Smooth muscle cell (in vitro differentiated cells): ENCODE measurements at regions not wholly inside any gene's neighbourhood (a gene's known extent, or its start where the extent isn't known, plus 50 kb on each side); places are given as distances from the start of the nearest gene placed in this dataset.

Source experiments
- DNase-seq: peaks from one replicate; lab custom pipeline; 2025; ENCODE audit not compliant: unreplicated experiment; lab: John Stamatoyannopoulos, UW
- H2AFZ ChIP-seq: fragments of 200-600 bp; sonication (generic); 2 replicates; pipeline ENCODE4 v1.6.0; 2016; ENCODE audit warnings: antibody characterized with exemption, low read depth, mild to moderate bottlenecking
- H3F3A ChIP-seq: fragments of 200-600 bp; sonication (generic); 2 replicates; pipeline ENCODE4 v1.6.0; 2017; ENCODE audit warnings: antibody characterized with exemption, low read depth
- H3K27ac ChIP-seq: fragments of 200-600 bp; sonication (generic); 2 replicates; pipeline ENCODE4 v1.5.1; 2016; ENCODE audit warnings: low read depth, mild to moderate bottlenecking
- H3K27me3 ChIP-seq: fragments of 200-600 bp; sonication (generic); 2 replicates; pipeline ENCODE4 v1.6.1; 2016; ENCODE audit warnings: low read depth, mild to moderate bottlenecking
- H3K36me3 ChIP-seq: fragments of 200-600 bp; sonication (generic); 2 replicates; pipeline ENCODE4 v1.5.1; 2016; ENCODE audit warnings: low read depth
- H3K4me1 ChIP-seq: fragments of 200-600 bp; sonication (generic); 2 replicates; pipeline ENCODE4 v1.5.1; 2016; ENCODE audit warnings: low read depth
- H3K4me2 ChIP-seq: fragments of 200-600 bp; sonication (generic); 2 replicates; pipeline ENCODE4 v1.6.0; 2016; ENCODE audit warnings: mild to moderate bottlenecking
- H3K4me3 ChIP-seq: fragments of 200-600 bp; sonication (generic); 2 replicates; pipeline ENCODE4 v1.5.1; 2016; ENCODE audit warnings: mild to moderate bottlenecking
- H3K79me2 ChIP-seq: fragments of 200-600 bp; sonication (generic); 2 replicates; pipeline ENCODE4 v1.6.0; 2016; ENCODE audit warnings: low read depth, mild to moderate bottlenecking
- H3K9ac ChIP-seq: fragments of 200-600 bp; sonication (generic); 2 replicates; pipeline ENCODE4 v1.6.0; 2016; ENCODE audit warnings: low read depth
- H3K9me3 ChIP-seq: fragments of 200-600 bp; sonication (generic); replicated peaks from 2 replicates; pipeline ENCODE4 v1.5.1; 2016; ENCODE audit warnings: low read depth
- H4K20me1 ChIP-seq: fragments of 200-600 bp; sonication (generic); 2 replicates; pipeline ENCODE4 v1.6.0; 2016; ENCODE audit warnings: low read depth
- WGBS: methylation state at CpG from one replicate; pipeline ENCODE4 v1.1.7; 2016; ENCODE audit warnings: low lambda C conversion rate; 5-methylcytosine and 5-hydroxymethylcytosine counted together
- TF ChIP-seq, protein P1 (sequence below): fragments of 200-600 bp; sonication (generic); IDR thresholded peaks from 2 replicates; pipeline ENCODE4 v1.5.1; 2017; ENCODE audit warnings: borderline replicate concordance, mild to moderate bottlenecking, antibody characterized with exemption; ENCODE audit not compliant: insufficient read depth, poor library complexity, severe bottlenecking

DNA sequence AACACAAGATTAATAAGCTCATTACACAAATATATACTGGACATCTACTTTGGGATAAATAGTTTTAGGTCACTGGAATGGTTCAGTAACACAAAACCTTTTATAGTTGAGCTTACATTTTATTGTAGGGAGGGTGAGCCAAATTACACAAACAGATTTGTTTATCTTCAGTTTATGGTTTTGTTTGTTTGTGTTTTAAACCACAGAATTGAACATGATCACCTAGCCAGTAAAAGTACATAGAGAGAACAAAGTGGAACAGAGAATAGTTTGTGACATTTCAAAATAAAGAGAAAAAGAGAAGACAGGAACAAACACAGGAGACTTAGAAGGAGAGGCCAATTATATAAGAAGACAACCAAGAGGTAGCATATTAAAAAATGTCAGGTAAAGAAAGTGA lies 1930.2 kb upstream of the PCDH20 start:
- Histone ChIP-seq H4K20me1 (no peaks in the 10 kb centered on the region), H3K4me3 (no peak overlapping the region), H2AFZ (no peak overlapping the region), H3K79me2 (no peaks in the 10 kb centered on the region), H3K36me3 (no peaks in the 10 kb centered on the region), H3K4me1 (no peaks in the 10 kb centered on the region), H3K27me3 (no peaks in the 10 kb centered on the region), H3K4me2 (no peak overlapping the region), H3K27ac (no peak overlapping the region), H3F3A (no peaks in the 10 kb centered on the region), H3K9ac (no peak overlapping the region), H3K9me3 (no peaks in the 10 kb centered on the region)
- TF ChIP-seq, protein P1, sequence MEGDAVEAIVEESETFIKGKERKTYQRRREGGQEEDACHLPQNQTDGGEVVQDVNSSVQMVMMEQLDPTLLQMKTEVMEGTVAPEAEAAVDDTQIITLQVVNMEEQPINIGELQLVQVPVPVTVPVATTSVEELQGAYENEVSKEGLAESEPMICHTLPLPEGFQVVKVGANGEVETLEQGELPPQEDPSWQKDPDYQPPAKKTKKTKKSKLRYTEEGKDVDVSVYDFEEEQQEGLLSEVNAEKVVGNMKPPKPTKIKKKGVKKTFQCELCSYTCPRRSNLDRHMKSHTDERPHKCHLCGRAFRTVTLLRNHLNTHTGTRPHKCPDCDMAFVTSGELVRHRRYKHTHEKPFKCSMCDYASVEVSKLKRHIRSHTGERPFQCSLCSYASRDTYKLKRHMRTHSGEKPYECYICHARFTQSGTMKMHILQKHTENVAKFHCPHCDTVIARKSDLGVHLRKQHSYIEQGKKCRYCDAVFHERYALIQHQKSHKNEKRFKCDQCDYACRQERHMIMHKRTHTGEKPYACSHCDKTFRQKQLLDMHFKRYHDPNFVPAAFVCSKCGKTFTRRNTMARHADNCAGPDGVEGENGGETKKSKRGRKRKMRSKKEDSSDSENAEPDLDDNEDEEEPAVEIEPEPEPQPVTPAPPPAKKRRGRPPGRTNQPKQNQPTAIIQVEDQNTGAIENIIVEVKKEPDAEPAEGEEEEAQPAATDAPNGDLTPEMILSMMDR: no peak
- DNase-seq: no peak

DNA sequence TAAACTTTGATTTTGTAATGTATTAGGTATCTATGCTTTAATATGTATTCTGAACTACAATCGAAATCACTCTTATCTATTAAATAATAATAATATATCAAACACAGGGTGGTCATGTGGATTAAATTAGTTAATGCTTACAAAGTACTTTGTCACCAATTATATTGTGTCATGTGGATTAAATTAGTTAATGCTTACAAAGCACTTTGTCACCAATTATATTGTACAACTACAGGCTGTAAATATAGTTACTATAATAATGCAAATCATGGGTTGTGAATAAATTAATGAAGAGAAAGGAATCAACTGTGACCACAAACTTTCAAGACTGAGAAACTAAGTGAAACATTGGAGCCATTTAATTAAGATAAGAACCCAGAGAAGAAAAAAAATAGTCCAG lies 1929.1 kb upstream of the PCDH20 start:
- H4K20me1 ChIP-seq: no peaks in the 10 kb centered on the region
- 69% methylated on average over 1 of the region's 1 CpG for WGBS
- H3K4me2 ChIP-seq: no peak overlapping the region
- TF ChIP-seq, protein P1: no peak
- no peaks in the 10 kb centered on the region for H3F3A ChIP-seq
- no peaks in the 10 kb centered on the region for H3K36me3 ChIP-seq
- no peak overlapping the region for H3K27ac ChIP-seq
- H3K9ac ChIP-seq: no peak overlapping the region
- H3K79me2 ChIP-seq: no peaks in the 10 kb centered on the region
- no peak for DNase-seq
- H3K4me3 ChIP-seq: no peak overlapping the region
- H3K27me3 ChIP-seq: no peaks in the 10 kb centered on the region
- no peaks in the 10 kb centered on the region for H3K9me3 ChIP-seq
- H3K4me1 ChIP-seq: no peaks in the 10 kb centered on the region
- no peak overlapping the region for H2AFZ ChIP-seq

DNA sequence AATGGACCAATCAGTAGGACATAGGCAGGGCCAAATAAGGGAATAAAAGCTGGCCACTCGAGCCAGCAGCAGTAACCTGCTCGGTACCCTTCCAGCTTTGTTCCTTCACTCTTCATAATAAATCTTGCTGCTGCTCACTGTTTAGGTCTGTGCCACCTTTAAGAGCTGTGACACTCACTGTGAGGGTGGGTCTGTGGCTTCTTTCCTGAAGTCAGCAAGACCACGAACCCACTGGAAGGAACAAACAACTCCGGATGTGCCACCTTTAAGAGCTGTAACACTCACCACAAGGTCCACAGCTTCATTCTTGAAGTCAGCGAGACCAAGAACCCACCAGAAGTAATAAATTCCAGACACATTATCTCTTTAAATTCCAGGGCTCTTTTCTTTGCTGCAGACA lies 1922.3 kb upstream of the PCDH20 start:
- Histone ChIP-seq H3K4me2 (no peak overlapping the region), H3F3A (no peaks in the 10 kb centered on the region), H3K27me3 (no peaks in the 10 kb centered on the region), H3K9me3 (no peaks in the 10 kb centered on the region), H4K20me1 (no peaks in the 10 kb centered on the region), H3K27ac (no peak overlapping the region), H2AFZ (no peak overlapping the region), H3K36me3 (no peaks in the 10 kb centered on the region), H3K4me1 (no peaks in the 10 kb centered on the region), H3K9ac (no peak overlapping the region), H3K4me3 (no peak overlapping the region), H3K79me2 (no peaks in the 10 kb centered on the region)
- TF ChIP-seq, protein P1: no peak
- DNase-seq: no peak
- WGBS: 66% methylated on average over 5 of the region's 5 CpGs

DNA sequence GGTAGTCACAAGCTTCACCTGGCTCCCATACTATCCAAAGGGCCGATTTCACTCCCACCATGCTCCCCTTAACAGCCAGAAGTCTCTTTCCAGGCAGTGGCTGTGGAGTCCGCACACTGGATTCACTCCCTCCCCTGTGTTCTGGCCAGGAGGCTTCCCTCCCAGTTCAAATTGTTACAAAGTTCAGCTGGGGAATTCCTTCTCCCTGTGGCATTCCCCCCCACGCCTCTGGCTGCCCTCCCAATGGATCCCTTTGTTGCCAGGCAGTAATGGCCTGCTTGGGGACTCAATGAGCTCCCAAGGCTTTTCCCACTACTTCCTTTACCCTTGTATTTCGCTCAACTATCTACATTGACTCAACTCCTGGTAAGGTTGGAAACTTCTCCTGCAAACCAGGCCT lies 1921.4 kb upstream of the PCDH20 start:
- no peak overlapping the region for H3K4me3 ChIP-seq
- no peak overlapping the region for H3K4me2 ChIP-seq
- no peaks in the 10 kb centered on the region for H3K9me3 ChIP-seq
- H3K4me1 ChIP-seq: no peaks in the 10 kb centered on the region
- H3K36me3 ChIP-seq: no peaks in the 10 kb centered on the region
- no peaks in the 10 kb centered on the region for H3F3A ChIP-seq
- H3K27ac ChIP-seq: no peak overlapping the region
- no peak overlapping the region for H2AFZ ChIP-seq
- no peaks in the 10 kb centered on the region for H4K20me1 ChIP-seq
- no peaks in the 10 kb centered on the region for H3K79me2 ChIP-seq
- no peak overlapping the region for H3K9ac ChIP-seq
- no peaks in the 10 kb centered on the region for H3K27me3 ChIP-seq
- TF ChIP-seq, protein P1: no peak
- DNase-seq: no peak
- 95% methylated on average over 4 of the region's 4 CpGs for WGBS
